ENCODE measurements at regions not wholly inside any gene's neighbourhood (a gene's known extent, or its start where the extent isn't known, plus 50 kb on each side); places are given as distances from the start of the nearest gene placed in this dataset.

DNA sequence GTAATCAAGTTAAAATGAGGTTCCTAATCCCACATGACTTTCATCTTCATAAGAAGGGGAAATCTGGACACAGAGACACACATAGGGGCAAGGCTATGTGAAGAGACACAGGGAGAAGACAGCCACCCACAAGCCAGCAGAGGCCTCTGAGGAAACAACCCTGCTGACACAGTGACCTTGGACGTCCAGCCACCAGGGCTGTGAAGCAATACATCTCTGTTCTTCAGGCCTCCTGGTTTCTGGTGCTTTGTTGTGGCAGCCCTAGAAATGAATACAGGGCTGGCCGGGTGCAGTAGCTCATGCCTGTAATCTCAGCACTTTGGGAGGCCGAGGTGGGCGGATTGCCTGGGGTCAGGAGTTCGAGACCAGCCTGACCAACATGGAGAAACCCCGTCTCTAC lies 183.9 kb downstream of the CXCL12 start:
- Histone ChIP-seq H3K9ac (ENCODE audit: low read depth in 1 of 2, low read length in 2 of 2) (no peak overlapping the region), H3K9me3 (ENCODE audit: control insufficient read depth in 4 of 4, low read length in 3 of 4) (peaks cover 0 to 4% (median 1%) of the 10 kb centered on the region in 4 donors), H3K27ac (ENCODE audit: low read depth in 1 of 2, low read length in 2 of 2) (no peak overlapping the region), H3K4me3 (ENCODE audit: low read depth in 1 of 3, low read length in 3 of 3) (no peak overlapping the region), H3K36me3 (ENCODE audit: control insufficient read depth in 4 of 4, insufficient read depth in 3 of 4, low read depth in 1 of 4, low read length in 3 of 4) (no peaks in the 10 kb centered on the region), H3K4me1 (ENCODE audit: control insufficient read depth in 4 of 4, insufficient read depth in 4 of 4, low read length in 3 of 4) (peaks cover 0 to 4% (median 3%) of the 10 kb centered on the region in 4 donors), H3K27me3 (ENCODE audit: control insufficient read depth in 4 of 4, insufficient read depth in 4 of 4, low read length in 3 of 4) (no peaks in the 10 kb centered on the region)
- WGBS, result 93% methylated on average over 6 of the region's 6 CpGs
- no peak for DNase-seq (ENCODE audit: low spot score)
- TF ChIP-seq FOXA2 (IDR thresholded peaks at IDR 0.05) (no peak), RXRA (IDR thresholded peaks at IDR 0.05) (no peak), RAD21 (IDR thresholded peaks at IDR 0.05) (no peak)

DNA sequence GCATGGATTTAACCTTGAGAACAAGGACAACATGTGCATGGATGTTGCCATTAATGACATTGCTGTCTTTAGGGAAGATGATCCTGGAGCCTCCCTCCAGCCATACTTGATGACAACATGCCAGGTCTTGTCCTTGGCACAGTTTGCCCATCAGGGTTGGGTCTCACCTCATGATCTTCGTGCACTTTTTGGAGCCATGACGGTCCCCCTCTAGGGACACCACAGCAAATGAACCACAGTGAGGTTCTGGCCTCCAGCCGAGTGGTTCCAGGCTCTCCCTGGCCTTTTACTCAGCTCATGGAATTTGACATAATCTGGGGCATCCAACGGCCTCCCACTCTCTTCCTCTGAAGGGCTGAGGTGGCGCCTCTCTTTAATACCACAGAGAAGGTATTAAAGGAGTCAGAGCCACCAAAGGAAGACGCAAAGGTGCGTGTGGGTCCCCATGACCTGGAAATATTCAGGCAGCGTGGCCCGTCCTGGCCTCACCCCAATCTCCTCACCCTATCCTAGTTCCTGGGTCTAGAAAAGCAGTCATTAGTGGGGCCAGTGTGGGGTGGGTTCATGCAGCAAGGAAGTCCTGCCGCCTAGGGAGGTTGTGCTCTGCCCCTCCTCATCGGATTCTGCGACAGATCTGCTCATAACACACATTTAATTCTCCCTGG lies 184.8 kb downstream of the CXCL12 start:
- H3K36me3 ChIP-seq (ENCODE audit: control insufficient read depth in 4 of 4, insufficient read depth in 3 of 4, low read depth in 1 of 4, low read length in 3 of 4), result no peaks in the 10 kb centered on the region

DNA sequence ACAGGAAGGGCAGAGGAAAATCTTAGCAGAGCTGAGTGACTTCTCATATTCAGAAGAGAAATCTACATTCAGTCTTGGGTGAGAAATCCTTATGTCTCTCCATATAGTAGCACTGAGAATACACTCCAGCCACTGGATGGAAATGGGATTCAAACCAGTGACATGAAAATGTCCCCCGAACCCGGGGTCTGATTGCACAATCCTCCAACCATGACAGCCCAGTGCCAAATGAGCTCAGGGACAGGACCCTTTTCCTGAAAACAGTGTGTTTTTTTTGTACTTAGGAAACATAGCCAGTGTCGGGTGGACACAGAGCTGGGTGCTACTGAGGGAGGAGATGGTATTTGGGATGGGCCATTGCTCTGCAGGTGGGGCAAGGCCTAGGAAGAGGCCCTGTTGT lies 185.6 kb downstream of the CXCL12 start:
- no peaks in the 10 kb centered on the region for H3K36me3 ChIP-seq (ENCODE audit: control insufficient read depth in 4 of 4, insufficient read depth in 3 of 4, low read depth in 1 of 4, low read length in 3 of 4)
- H3K4me1 ChIP-seq (ENCODE audit: control insufficient read depth in 4 of 4, insufficient read depth in 4 of 4, low read length in 3 of 4), result peaks cover 7 to 15% (median 11%) of the 10 kb centered on the region in 4 donors
- H3K4me3 ChIP-seq (ENCODE audit: low read depth in 1 of 3, low read length in 3 of 3), result no peak overlapping the region
- 88% methylated on average over 3 of the region's 3 CpGs for WGBS
- no peak overlapping the region for H3K27ac ChIP-seq (ENCODE audit: low read depth in 1 of 2, low read length in 2 of 2)
- H3K9me3 ChIP-seq (ENCODE audit: control insufficient read depth in 4 of 4, low read length in 3 of 4), result peaks cover 0 to 4% (median 1%) of the 10 kb centered on the region in 4 donors
- TF ChIP-seq, protein P1, sequence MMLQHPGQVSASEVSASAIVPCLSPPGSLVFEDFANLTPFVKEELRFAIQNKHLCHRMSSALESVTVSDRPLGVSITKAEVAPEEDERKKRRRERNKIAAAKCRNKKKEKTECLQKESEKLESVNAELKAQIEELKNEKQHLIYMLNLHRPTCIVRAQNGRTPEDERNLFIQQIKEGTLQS (IDR thresholded peaks at IDR 0.05), result no peak
- TF ChIP-seq RAD21 (IDR thresholded peaks at IDR 0.05) (no peak), SP1 (IDR thresholded peaks at IDR 0.05) (no peak), FOXA1 (IDR thresholded peaks at IDR 0.05) (no peak), GABPA (IDR thresholded peaks at IDR 0.05 in 1 of 2, conservative IDR thresholded peaks at IDR 0.05 in 1 of 2) (no peak), JUND (IDR thresholded peaks at IDR 0.05) (no peak)
- TF ChIP-seq, protein P2, sequence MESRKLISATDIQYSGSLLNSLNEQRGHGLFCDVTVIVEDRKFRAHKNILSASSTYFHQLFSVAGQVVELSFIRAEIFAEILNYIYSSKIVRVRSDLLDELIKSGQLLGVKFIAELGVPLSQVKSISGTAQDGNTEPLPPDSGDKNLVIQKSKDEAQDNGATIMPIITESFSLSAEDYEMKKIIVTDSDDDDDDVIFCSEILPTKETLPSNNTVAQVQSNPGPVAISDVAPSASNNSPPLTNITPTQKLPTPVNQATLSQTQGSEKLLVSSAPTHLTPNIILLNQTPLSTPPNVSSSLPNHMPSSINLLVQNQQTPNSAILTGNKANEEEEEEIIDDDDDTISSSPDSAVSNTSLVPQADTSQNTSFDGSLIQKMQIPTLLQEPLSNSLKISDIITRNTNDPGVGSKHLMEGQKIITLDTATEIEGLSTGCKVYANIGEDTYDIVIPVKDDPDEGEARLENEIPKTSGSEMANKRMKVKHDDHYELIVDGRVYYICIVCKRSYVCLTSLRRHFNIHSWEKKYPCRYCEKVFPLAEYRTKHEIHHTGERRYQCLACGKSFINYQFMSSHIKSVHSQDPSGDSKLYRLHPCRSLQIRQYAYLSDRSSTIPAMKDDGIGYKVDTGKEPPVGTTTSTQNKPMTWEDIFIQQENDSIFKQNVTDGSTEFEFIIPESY (IDR thresholded peaks at IDR 0.05), result no peak
- H3K27me3 ChIP-seq (ENCODE audit: control insufficient read depth in 4 of 4, insufficient read depth in 4 of 4, low read length in 3 of 4), result no peaks in the 10 kb centered on the region
- no peak overlapping the region for H3K9ac ChIP-seq (ENCODE audit: low read depth in 1 of 2, low read length in 2 of 2)
- no peak for DNase-seq (ENCODE audit: low spot score)

More for the DNA sequence above, 184.8 kb downstream of the CXCL12 start:
- Histone ChIP-seq H3K27ac (ENCODE audit: low read depth in 1 of 2, low read length in 2 of 2) (no peak overlapping the region), H3K9me3 (ENCODE audit: control insufficient read depth in 4 of 4, low read length in 3 of 4) (peaks cover 0 to 4% (median 1%) of the 10 kb centered on the region in 4 donors), H3K27me3 (ENCODE audit: control insufficient read depth in 4 of 4, insufficient read depth in 4 of 4, low read length in 3 of 4) (no peaks in the 10 kb centered on the region), H3K4me1 (ENCODE audit: control insufficient read depth in 4 of 4, insufficient read depth in 4 of 4, low read length in 3 of 4) (peaks cover 7 to 12% (median 9%) of the 10 kb centered on the region in 4 donors), H3K4me3 (ENCODE audit: low read depth in 1 of 3, low read length in 3 of 3) (no peak overlapping the region), H3K9ac (ENCODE audit: low read depth in 1 of 2, low read length in 2 of 2) (no peak overlapping the region)
- no peak for DNase-seq (ENCODE audit: low spot score)
- TF ChIP-seq HNF4A (conservative IDR thresholded peaks at IDR 0.05) (no peak), HNF4G (IDR thresholded peaks at IDR 0.05) (no peak), SP1 (IDR thresholded peaks at IDR 0.05) (no peak), FOXA2 (IDR thresholded peaks at IDR 0.05) (no peak)
- TF ChIP-seq, protein P3, sequence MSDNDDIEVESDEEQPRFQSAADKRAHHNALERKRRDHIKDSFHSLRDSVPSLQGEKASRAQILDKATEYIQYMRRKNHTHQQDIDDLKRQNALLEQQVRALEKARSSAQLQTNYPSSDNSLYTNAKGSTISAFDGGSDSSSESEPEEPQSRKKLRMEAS (IDR thresholded peaks at IDR 0.05), result no peak
- 95% methylated on average over 12 of the region's 12 CpGs for WGBS

All from liver (tissue), 7 donors.